Uterus (tissue), 2 donors: ENCODE measurements at regions not wholly inside any gene's neighbourhood (a gene's known extent, or its start where the extent isn't known, plus 50 kb on each side); places are given as distances from the start of the nearest gene placed in this dataset.

Source experiments
- CTCF ChIP-seq, 4 experiments: fragments of 200-600 bp in 2 of 4; fragments of 450-650 bp in 2 of 4; sonication (generic) in 2 of 4; IDR thresholded peaks; one replicate each; pipeline ENCODE4 v1.5.1; 2016 to 2019; ENCODE audit warnings: antibody characterized with exemption in 4 of 4, mild to moderate bottlenecking in 2 of 4, moderate library complexity in 1 of 4
- POLR2A ChIP-seq, 2 donors: fragments of 450-650 bp; IDR thresholded peaks; one replicate each; pipeline ENCODE4 v1.6.1; 2016; ENCODE audit warnings: antibody characterized with exemption in 2 of 2, mild to moderate bottlenecking in 1 of 2, moderate library complexity in 1 of 2

DNA sequence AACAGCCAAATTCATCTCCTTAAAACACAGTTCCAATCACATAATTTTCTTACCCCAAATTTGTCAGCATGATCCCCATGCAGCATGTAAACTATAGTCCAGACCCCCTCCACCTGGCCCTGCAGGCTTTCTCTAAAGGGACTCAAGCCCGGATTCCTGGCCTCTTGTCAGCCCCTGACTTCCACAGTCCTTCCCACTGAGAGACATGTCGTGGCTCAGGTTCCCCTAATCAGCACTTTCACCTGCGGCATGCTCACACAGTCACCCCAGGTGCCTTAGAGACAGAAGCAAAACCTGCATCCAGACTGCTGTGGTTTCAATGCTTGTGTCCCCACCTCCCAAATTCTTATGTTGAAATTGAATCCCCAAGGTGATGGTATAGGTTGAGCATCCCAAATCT, 372.7 kb upstream of the ATP10A start:
- TF ChIP-seq POLR2A (IDR thresholded peaks at IDR 0.05) (no peak), CTCF (IDR thresholded peaks at IDR 0.05) (no peak)
